HG03280 (cell line): ENCODE measurements at regions not wholly inside any gene's neighbourhood (a gene's known extent, or its start where the extent isn't known, plus 50 kb on each side); places are given as distances from the start of the nearest gene placed in this dataset.

Experiments
- ATAC-seq: cut with Tn5 transposase; IDR thresholded peaks from one replicate; pipeline ENCODE4 v1.9.1; 2021; ENCODE audit warnings: mild to moderate bottlenecking, moderate library complexity; ENCODE audit not compliant: unreplicated experiment

GRCh38 chr3:109532257-109533216, 195.2 kb upstream of the DPPA4 start:
- ATAC-seq = no peak

- no peak for ATAC-seq
Observed at GRCh38 chr3:109545746-109546145, 208.4 kb upstream of the DPPA4 start.

GRCh38 chr3:109548192-109548938, 211.0 kb upstream of the DPPA4 start:
- ATAC-seq = no peak

GRCh38 chr3:109553591-109554371, 216.4 kb upstream of the DPPA4 start:
- ATAC-seq = no peak

- no peak for ATAC-seq
Observed at GRCh38 chr3:109559389-109559788, 222.0 kb upstream of the DPPA4 start.

- no peak for ATAC-seq
Observed at GRCh38 chr3:109563149-109563548, 225.8 kb upstream of the DPPA4 start.

GRCh38 chr3:109569135-109569846, 231.9 kb upstream of the DPPA4 start:
- ATAC-seq = no peak

- no peak for ATAC-seq
Observed at GRCh38 chr3:109570408-109570807, 233.1 kb upstream of the DPPA4 start.

GRCh38 chr3:109572301-109572700, 235.0 kb upstream of the DPPA4 start:
- ATAC-seq = no peak

- ATAC-seq = no peak
Observed at GRCh38 chr3:109596991-109597390, 259.6 kb upstream of the DPPA4 start.

GRCh38 chr3:109597444-109597843, 260.1 kb upstream of the DPPA4 start:
- no peak for ATAC-seq

- ATAC-seq = no peak
Observed at GRCh38 chr3:109607897-109608296, 270.6 kb upstream of the DPPA4 start.

- ATAC-seq = no peak
Observed at GRCh38 chr3:109608574-109608973, 271.2 kb upstream of the DPPA4 start.

- ATAC-seq = no peak
Observed at GRCh38 chr3:109618766-109619378, 281.5 kb upstream of the DPPA4 start.

GRCh38 chr3:109631897-109632296, 294.6 kb upstream of the DPPA4 start:
- no peak for ATAC-seq

GRCh38 chr3:109640146-109640652, 302.9 kb upstream of the DPPA4 start:
- ATAC-seq = no peak

GRCh38 chr3:109642025-109642424, 304.7 kb upstream of the DPPA4 start:
- no peak for ATAC-seq

- ATAC-seq = no peak
Observed at GRCh38 chr3:109643590-109643989, 306.2 kb upstream of the DPPA4 start.

GRCh38 chr3:109644332-109644731, 307.0 kb upstream of the DPPA4 start:
- no peak for ATAC-seq

GRCh38 chr3:109644746-109645145, 307.4 kb upstream of the DPPA4 start:
- no peak for ATAC-seq
